Keratinocyte (primary cell): ENCODE measurements at regions not wholly inside any gene's neighbourhood (a gene's known extent, or its start where the extent isn't known, plus 50 kb on each side); places are given as distances from the start of the nearest gene placed in this dataset.

Experiments
- DNase-seq: peaks from one replicate; pipeline ENCODE4 v3.0.0-alpha.2; 2011; ENCODE audit warnings: low read depth, missing footprints, low spot score
- FAIRE-seq: peaks from 2 replicates; lab custom pipeline; 2011; peaks lifted over from hg19 to GRCh38; lab: Jason Lieb, UNC
- H2AFZ ChIP-seq: 2 replicates; pipeline ENCODE4 v1.6.0; 2012; ENCODE audit warnings: low read length, control low read depth, inconsistent platforms; ENCODE audit not compliant: control insufficient read depth
- H3K27ac ChIP-seq: 2 replicates; pipeline ENCODE4 v1.5.1; 2011; ENCODE audit warnings: low read length; ENCODE audit not compliant: control insufficient read depth, insufficient read depth
- H3K27me3 ChIP-seq: 3 replicates; pipeline ENCODE4 v1.6.0; 2011; ENCODE audit warnings: low read length; ENCODE audit not compliant: control insufficient read depth, insufficient read depth; ENCODE audit errors: extremely low read depth
- H3K36me3 ChIP-seq, 2 experiments: 2 replicates in 1 of 2; 3 replicates in 1 of 2; pipeline ENCODE4 v1.5.1; 2011; ENCODE audit warnings: low read length in 2 of 2, mild to moderate bottlenecking in 1 of 2; ENCODE audit not compliant: control insufficient read depth in 2 of 2, insufficient read depth in 2 of 2; ENCODE audit errors: extremely low read depth in 1 of 2
- H3K4me1 ChIP-seq: 3 replicates; pipeline ENCODE4 v1.5.1; 2011; ENCODE audit warnings: low read length; ENCODE audit not compliant: control insufficient read depth, insufficient read depth; ENCODE audit errors: extremely low read depth
- H3K4me2 ChIP-seq: 3 replicates; pipeline ENCODE4 v1.6.0; 2011; ENCODE audit warnings: low read depth, low read length; ENCODE audit not compliant: control insufficient read depth, insufficient read depth; ENCODE audit errors: extremely low read depth
- H3K4me3 ChIP-seq, 3 experiments: fragments of 200-600 bp in 1 of 3; sonication (generic) in 1 of 3; 2 replicates in 2 of 3; 3 replicates in 1 of 3; pipeline ENCODE4 v1.5.1; 2011 to 2016; ENCODE audit warnings: low read length in 3 of 3, mild to moderate bottlenecking in 3 of 3, control low read depth in 2 of 3, inconsistent platforms in 1 of 3, low read depth in 1 of 3, mixed read lengths in 1 of 3, mixed run types in 1 of 3, moderate library complexity in 1 of 3; ENCODE audit not compliant: control insufficient read depth in 2 of 3, insufficient read depth in 2 of 3; ENCODE audit errors: extremely low read depth in 1 of 3
- H3K79me2 ChIP-seq: 2 replicates; pipeline ENCODE4 v1.6.0; 2012; ENCODE audit warnings: low read length; ENCODE audit not compliant: control insufficient read depth, insufficient read depth
- H3K9ac ChIP-seq: 3 replicates; pipeline ENCODE4 v1.6.0; 2011; ENCODE audit warnings: low read length; ENCODE audit not compliant: control insufficient read depth, insufficient read depth; ENCODE audit errors: extremely low read depth
- H3K9me1 ChIP-seq: 3 replicates; pipeline ENCODE4 v1.6.0; 2011; ENCODE audit warnings: low read length; ENCODE audit not compliant: control insufficient read depth, insufficient read depth; ENCODE audit errors: extremely low read depth
- H3K9me3 ChIP-seq: 2 replicates; pipeline ENCODE4 v1.5.1; 2012; ENCODE audit warnings: low read depth, low read length; ENCODE audit not compliant: control insufficient read depth
- H4K20me1 ChIP-seq: 3 replicates; pipeline ENCODE4 v1.6.0; 2011; ENCODE audit warnings: low read length; ENCODE audit not compliant: control insufficient read depth, insufficient read depth; ENCODE audit errors: extremely low read depth
- CTCF ChIP-seq, 3 experiments: IDR thresholded peaks in 1 of 3; conservative IDR thresholded peaks in 1 of 3; optimal IDR thresholded peaks in 1 of 3; 2 replicates in 2 of 3; 3 replicates in 1 of 3; pipeline versions ENCODE3 to v1.5.1; 2011; ENCODE audit warnings: low read length in 3 of 3, mild to moderate bottlenecking in 3 of 3, moderate library complexity in 2 of 3, control low read depth in 1 of 3, inconsistent platforms in 1 of 3; ENCODE audit not compliant: insufficient read depth in 2 of 3; ENCODE audit errors: extremely low read depth in 1 of 3
- EZH2 ChIP-seq: IDR thresholded peaks from one replicate; pipeline ENCODE4 v1.6.1; 2012; ENCODE audit warnings: inconsistent platforms, mild to moderate bottlenecking, low read length, moderate library complexity
- dilution Hi-C: fragments of 300-500 bp; cut with MboI; formaldehyde crosslinking; loops from one replicate; pipeline ENCODE4 v1.7.0; 2020; ENCODE audit warnings: low sequenced_read_pairs; ENCODE audit not compliant: extremely low pct_ligation_motif_present

GRCh38 chr4:18242919-18243693 lies 221.6 kb upstream of the LCORL start:
- H3K79me2 ChIP-seq = no peaks in the 10 kb centered on the region
- H3K9ac ChIP-seq = no peak overlapping the region
- no peaks in the 10 kb centered on the region for H3K4me1 ChIP-seq
- no peak overlapping the region for H3K4me2 ChIP-seq
- H3K9me1 ChIP-seq = no peaks in the 10 kb centered on the region
- no peaks in the 10 kb centered on the region for H3K9me3 ChIP-seq
- no peak overlapping the region for H3K4me3 ChIP-seq
- no peaks in the 10 kb centered on the region for H4K20me1 ChIP-seq
- FAIRE-seq = no peak
- no peaks in the 10 kb centered on the region for H3K27me3 ChIP-seq
- H3K27ac ChIP-seq = no peak overlapping the region
- no peak for DNase-seq
- dilution Hi-C loops = no loop called here
- no peak for TF ChIP-seq EZH2
- no peak for TF ChIP-seq CTCF (optimal IDR thresholded peaks at IDR 0.05 in 1 of 3, IDR thresholded peaks at IDR 0.05 in 1 of 3, conservative IDR thresholded peaks at IDR 0.05 in 1 of 3; ENCODE audit: extremely low read depth in 1 of 3, insufficient read depth in 2 of 3, low read length in 3 of 3)
- H2AFZ ChIP-seq = no peak overlapping the region
- H3K36me3 ChIP-seq = no peaks in the 10 kb centered on the region

- no peaks in the 10 kb centered on the region for H3K79me2 ChIP-seq
- dilution Hi-C loops = no loop called here
- H3K27me3 ChIP-seq = no peaks in the 10 kb centered on the region
- no peak overlapping the region for H3K4me3 ChIP-seq
- H3K27ac ChIP-seq = no peak overlapping the region
- H3K4me2 ChIP-seq = no peak overlapping the region
- no peaks in the 10 kb centered on the region for H3K9me1 ChIP-seq
- H3K4me1 ChIP-seq = no peaks in the 10 kb centered on the region
- TF ChIP-seq EZH2 (no peak), CTCF (optimal IDR thresholded peaks at IDR 0.05 in 1 of 3, IDR thresholded peaks at IDR 0.05 in 1 of 3, conservative IDR thresholded peaks at IDR 0.05 in 1 of 3; ENCODE audit: extremely low read depth in 1 of 3, insufficient read depth in 2 of 3, low read length in 3 of 3) (no peak)
- no peaks in the 10 kb centered on the region for H3K9me3 ChIP-seq
- H3K9ac ChIP-seq = no peak overlapping the region
- no peaks in the 10 kb centered on the region for H3K36me3 ChIP-seq
- H4K20me1 ChIP-seq = no peaks in the 10 kb centered on the region
- FAIRE-seq (no peak), DNase-seq (no peak)
- no peak overlapping the region for H2AFZ ChIP-seq
Measured at GRCh38 chr4:18241727-18242126, 220.2 kb upstream of the LCORL start.
